ENCODE measurements at regions not wholly inside any gene's neighbourhood (a gene's known extent, or its start where the extent isn't known, plus 50 kb on each side); places are given as distances from the start of the nearest gene placed in this dataset.

DNA sequence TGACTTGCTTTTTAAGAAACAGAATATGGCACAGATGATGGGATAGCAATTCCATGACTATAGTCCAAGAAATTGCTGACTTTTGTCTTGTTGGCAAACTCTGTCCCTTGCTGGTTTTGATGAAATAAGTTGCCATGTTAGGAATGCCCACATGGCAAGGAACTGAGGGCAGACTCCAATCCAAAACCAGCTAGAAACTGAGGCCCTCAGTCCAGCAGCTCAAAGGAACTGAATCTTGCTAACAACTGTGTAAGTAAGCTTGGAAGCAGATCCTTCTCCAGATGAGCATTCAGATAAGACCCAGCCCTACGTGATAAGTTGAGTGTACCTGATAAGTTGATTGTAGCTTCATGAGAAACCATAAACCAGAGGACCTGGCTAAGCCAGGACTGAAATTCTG, 64.3 kb upstream of the BMPER start:
- Histone ChIP-seq H3K27ac (no peak overlapping the region), H3K4me1 (no peaks in the 10 kb centered on the region), H3K4me3 (no peak overlapping the region), H3K36me3 (no peaks in the 10 kb centered on the region), H3K9me3 (peaks cover 0 to 7% (median 0%) of the 10 kb centered on the region in 12 donors), H3K27me3 (no peaks in the 10 kb centered on the region)
- WGBS, 4 donors: 79 to 100% (median 83%) methylated on average over 1 of the region's 1 CpG
- DNase-seq (no peak), ATAC-seq (no peak)
- TF ChIP-seq POLR2A (IDR thresholded peaks at IDR 0.05) (no peak), CTCF (IDR thresholded peaks at IDR 0.05) (no peak)
- intact Hi-C loops (cut with DNase I): no loop called here

DNA sequence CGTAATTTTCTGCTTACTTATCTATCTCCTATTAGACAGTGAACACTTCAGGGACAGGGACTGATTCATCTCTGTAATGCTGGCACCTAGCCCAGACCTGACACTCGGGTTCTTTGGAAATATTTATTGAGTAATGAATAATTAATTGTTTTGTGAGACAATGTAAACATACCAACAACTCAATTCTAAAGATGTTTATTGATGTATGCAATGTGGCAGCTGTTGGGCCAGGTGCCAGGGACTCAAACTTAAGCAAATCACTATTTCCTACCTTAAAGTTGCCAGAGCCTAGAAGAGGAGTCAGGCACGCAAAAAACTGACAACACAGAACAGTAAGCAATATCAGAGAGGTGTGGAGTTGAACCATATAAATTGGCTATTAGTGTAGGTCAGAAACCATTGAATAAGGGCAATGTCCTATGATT, 63.6 kb upstream of the BMPER start:
- DNase-seq (no peak), ATAC-seq (no peak)
- Histone ChIP-seq H3K27ac (no peak overlapping the region), H3K36me3 (no peaks in the 10 kb centered on the region), H3K4me3 (no peak overlapping the region), H3K4me1 (peaks cover 0 to 4% (median 0%) of the 10 kb centered on the region in 12 donors), H3K9me3 (peaks cover 0 to 5% (median 0%) of the 10 kb centered on the region in 12 donors), H3K27me3 (no peaks in the 10 kb centered on the region)
- WGBS, 4 donors: 44 to 62% (median 45%) methylated on average over 3 of the region's 3 CpGs
- TF ChIP-seq CTCF (IDR thresholded peaks at IDR 0.05) (no peak), POLR2A (IDR thresholded peaks at IDR 0.05) (no peak)
- intact Hi-C loops (cut with DNase I): no loop called here

DNA sequence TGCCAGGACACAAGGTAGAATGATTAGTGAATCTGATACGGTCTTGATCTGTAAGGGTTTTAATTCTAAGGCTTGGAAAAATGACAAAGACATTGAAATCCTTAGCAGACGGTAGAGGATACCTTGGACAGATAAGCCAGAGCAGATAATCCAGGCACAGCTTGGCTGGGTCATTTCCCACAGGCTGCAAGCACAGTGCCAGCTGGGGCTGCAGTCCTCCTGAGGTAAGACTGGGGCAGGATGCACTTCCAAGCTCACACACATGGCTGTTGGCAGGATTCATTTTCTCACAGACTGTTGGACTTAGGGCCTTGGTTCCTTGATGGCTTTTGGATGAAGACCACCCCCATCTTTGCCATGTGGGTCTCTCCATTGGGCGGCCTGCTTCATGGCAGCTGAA, 63.2 kb upstream of the BMPER start:
- H3K9me3 ChIP-seq: peaks cover 0 to under 1% (median 0%) of the 10 kb centered on the region in 12 donors
- no peak overlapping the region for H3K4me3 ChIP-seq
- intact Hi-C loops (cut with DNase I): no loop called here
- no peaks in the 10 kb centered on the region for H3K27me3 ChIP-seq
- ATAC-seq (no peak), DNase-seq (no peak)
- 66 to 77% (median 72%) methylated on average over 3 of the region's 3 CpGs for WGBS, 4 donors
- no peaks in the 10 kb centered on the region for H3K36me3 ChIP-seq
- peaks cover 0 to 4% (median 0%) of the 10 kb centered on the region in 12 donors for H3K4me1 ChIP-seq
- no peak overlapping the region for H3K27ac ChIP-seq
- no peak for TF ChIP-seq CTCF (IDR thresholded peaks at IDR 0.05)
- TF ChIP-seq POLR2A (IDR thresholded peaks at IDR 0.05): no peak

DNA sequence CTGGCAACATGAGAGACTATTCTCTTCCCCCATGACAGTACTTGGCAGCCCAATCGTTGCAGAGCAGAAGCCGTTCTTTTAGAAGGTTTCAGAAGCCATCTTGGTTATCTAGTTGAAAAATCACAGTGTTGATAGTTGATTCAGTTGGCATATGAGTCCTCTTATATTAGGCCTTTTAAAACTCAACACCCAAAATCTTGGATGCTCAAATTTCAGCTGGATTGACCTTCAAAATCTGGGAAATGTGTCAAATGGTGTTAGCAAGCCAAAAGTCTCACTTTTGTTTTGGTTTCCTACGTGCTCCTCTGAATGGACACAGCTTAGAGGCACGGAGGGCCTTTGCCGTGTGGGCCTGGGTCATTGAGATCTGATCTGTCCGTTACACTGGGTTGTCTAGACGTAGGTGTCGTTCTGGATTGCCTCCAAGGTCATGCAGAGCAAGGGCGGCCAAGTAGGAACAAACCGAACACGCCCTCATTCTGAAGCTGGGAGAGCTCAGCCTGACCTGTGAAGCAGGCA, 59.3 kb upstream of the BMPER start:
- H3K9me3 ChIP-seq: no peaks in the 10 kb centered on the region
- TF ChIP-seq POLR2A (IDR thresholded peaks at IDR 0.05) (no peak), CTCF (IDR thresholded peaks at IDR 0.05) (no peak)
- H3K27me3 ChIP-seq: no peaks in the 10 kb centered on the region
- DNase-seq (peak in 1 of 5 donors; percentile 23), ATAC-seq (peak in 3 of 4 donors; percentile 28 to 66 (median 60))
- peaks cover 0 to 4% (median 0%) of the 10 kb centered on the region in 12 donors for H3K4me1 ChIP-seq
- H3K4me3 ChIP-seq: no peak overlapping the region
- WGBS, 4 donors: 53 to 75% (median 67%) methylated on average over 11 of the region's 11 CpGs
- intact Hi-C loops (cut with DNase I): no loop called here
- no peak overlapping the region for H3K27ac ChIP-seq
- H3K36me3 ChIP-seq: no peaks in the 10 kb centered on the region

Data from heart left ventricle (tissue), 16 donors.